IMR-90 (cell line): ENCODE measurements at regions not wholly inside any gene's neighbourhood (a gene's known extent, or its start where the extent isn't known, plus 50 kb on each side); places are given as distances from the start of the nearest gene placed in this dataset.

Source experiments
- ATAC-seq: fragments of 200-7000 bp; cut with Tn5 transposase; 2 replicates; pipeline ENCODE4 v1.9.1; 2020; ENCODE audit warnings: low read depth, mild to moderate bottlenecking, moderate library complexity
- BruUV-seq: library from RNA; stranded (reverse); fragments of 400-500 nt; replicated peaks from 2 replicates; lab custom pipeline; 2021; lab: Mats Ljungman, UMichigan
- CTCF ChIA-PET: fragments of 300-600 bp; formaldehyde crosslinking; extraction: SDS; loops from one replicate; lab custom pipeline; 2021; ENCODE audit warnings: antibody characterized with exemption; lab: Yijun Ruan, JAX
- POLR2A ChIA-PET: fragments of 300-600 bp; sonication (Branson Sonifier 250); formaldehyde crosslinking; loops from one replicate; lab custom pipeline; 2022; ENCODE audit warnings: antibody characterized with exemption; ENCODE audit not compliant: unreplicated experiment; lab: Charles Lee
- DNase-seq: peaks from one replicate; pipeline ENCODE4 v3.0.0; 2013
- H2AFZ ChIP-seq: replicated peaks from 2 replicates; pipeline ENCODE3; 2013; ENCODE audit warnings: low read length, mild to moderate bottlenecking; ENCODE audit not compliant: poor library complexity
- H2AK5ac ChIP-seq: 2 replicates; pipeline ENCODE4 v1.6.1; 2013; ENCODE audit warnings: low read depth, low read length, inconsistent platforms
- H2AK9ac ChIP-seq: replicated peaks from 2 replicates; pipeline ENCODE3; 2013; ENCODE audit warnings: mild to moderate bottlenecking, low read depth, low read length, moderate library complexity; ENCODE audit not compliant: poor library complexity
- H2BK120ac ChIP-seq: 2 replicates; pipeline ENCODE4 v1.6.1; 2013; ENCODE audit warnings: low read depth, low read length, inconsistent platforms
- H2BK15ac ChIP-seq: 3 replicates; pipeline ENCODE4 v1.6.1; 2013; ENCODE audit warnings: low read depth, low read length, inconsistent platforms
- H2BK20ac ChIP-seq: 2 replicates; pipeline ENCODE4 v1.6.1; 2013; ENCODE audit warnings: low read depth, mild to moderate bottlenecking, inconsistent platforms, low read length, moderate library complexity
- H2BK5ac ChIP-seq: 2 replicates; pipeline ENCODE4 v1.6.1; 2013; ENCODE audit warnings: mild to moderate bottlenecking, low read depth, low read length, inconsistent platforms; ENCODE audit not compliant: poor library complexity, severe bottlenecking
- H3K14ac ChIP-seq: replicated peaks from 2 replicates; pipeline ENCODE4 v1.6.1; 2013; ENCODE audit warnings: low read depth, low read length, inconsistent platforms
- H3K18ac ChIP-seq: 2 replicates; pipeline ENCODE4 v1.6.1; 2013; ENCODE audit warnings: low read depth, low read length, control low read depth
- H3K23ac ChIP-seq: 2 replicates; pipeline ENCODE4 v1.6.1; 2013; ENCODE audit warnings: low read depth, low read length, inconsistent platforms
- H3K27ac ChIP-seq: 2 replicates; pipeline ENCODE4 v1.5.1; 2013; ENCODE audit warnings: mild to moderate bottlenecking, control low read depth, low read length; ENCODE audit not compliant: insufficient read depth
- H3K27me3 ChIP-seq: 2 replicates; pipeline ENCODE4 v1.6.1; 2013; ENCODE audit warnings: low read length; ENCODE audit not compliant: control insufficient read depth, insufficient read depth
- H3K36me3 ChIP-seq: 2 replicates; pipeline ENCODE4 v1.6.1; 2013; ENCODE audit warnings: low read length, mixed read lengths; ENCODE audit not compliant: control insufficient read depth, insufficient read depth
- H3K4ac ChIP-seq: 2 replicates; pipeline ENCODE4 v1.6.1; 2013; ENCODE audit warnings: low read depth, low read length, inconsistent platforms
- H3K4me1 ChIP-seq: 2 replicates; pipeline ENCODE4 v1.6.1; 2013; ENCODE audit warnings: low read length, mixed read lengths; ENCODE audit not compliant: control insufficient read depth, insufficient read depth
- H3K4me2 ChIP-seq: 2 replicates; pipeline ENCODE4 v1.6.1; 2013; ENCODE audit warnings: low read depth, mild to moderate bottlenecking, control low read depth, low read length, moderate library complexity
- H3K4me3 ChIP-seq: 2 replicates; pipeline ENCODE4 v1.5.1; 2013; ENCODE audit warnings: low read depth, mild to moderate bottlenecking, control low read depth, low read length, moderate library complexity; ENCODE audit not compliant: insufficient read depth
- H3K56ac ChIP-seq: 2 replicates; pipeline ENCODE4 v1.6.1; 2013; ENCODE audit warnings: low read length, inconsistent platforms; ENCODE audit not compliant: insufficient read depth; ENCODE audit errors: extremely low read depth
- H3K79me1 ChIP-seq, 2 experiments: 2 replicates each; pipeline ENCODE4 v1.6.1; 2013; ENCODE audit warnings: low read length in 2 of 2, inconsistent platforms in 1 of 2, low read depth in 1 of 2
- H3K9ac ChIP-seq: 2 replicates; pipeline ENCODE4 v1.6.1; 2013; ENCODE audit warnings: low read depth, low read length, control low read depth
- H3K9me1 ChIP-seq: 2 replicates; pipeline ENCODE4 v1.6.1; 2013; ENCODE audit warnings: low read length, inconsistent platforms; ENCODE audit not compliant: insufficient read depth
- H3K9me3 ChIP-seq: 2 replicates; pipeline ENCODE4 v1.6.1; 2013; ENCODE audit warnings: low read length; ENCODE audit not compliant: control insufficient read depth, insufficient read depth
- H4K20me1 ChIP-seq: 2 replicates; pipeline ENCODE4 v1.6.1; 2013; ENCODE audit warnings: low read length, inconsistent platforms; ENCODE audit not compliant: insufficient read depth
- H4K5ac ChIP-seq: 2 replicates; pipeline ENCODE4 v1.6.1; 2013; ENCODE audit warnings: mild to moderate bottlenecking, low read depth, low read length, control low read depth
- H4K8ac ChIP-seq, 2 experiments: 2 replicates each; pipeline ENCODE4 v1.6.1; 2013; ENCODE audit warnings: low read depth in 2 of 2, low read length in 2 of 2, control low read depth in 1 of 2, inconsistent platforms in 1 of 2
- H4K91ac ChIP-seq: 2 replicates; pipeline ENCODE4 v1.6.1; 2013; ENCODE audit warnings: low read depth, low read length, inconsistent platforms; ENCODE audit not compliant: insufficient read depth
- BHLHE40 ChIP-seq: fragments of 150-350 bp; IDR thresholded peaks from 2 replicates; pipeline ENCODE4 v1.6.1; 2016; ENCODE audit warnings: mild to moderate bottlenecking, low read depth, low read length
- CEBPB ChIP-seq: IDR thresholded peaks from 2 replicates; pipeline ENCODE4 v1.6.1; 2012; ENCODE audit warnings: low read depth, low read length, improper control_type of control experiment
- CHD1 ChIP-seq: IDR thresholded peaks from 2 replicates; pipeline ENCODE4 v1.6.1; 2012; ENCODE audit warnings: low read depth, low read length, improper control_type of control experiment
- CTCF ChIP-seq: conservative IDR thresholded peaks from 2 replicates; pipeline ENCODE4 v1.5.1; 2012; ENCODE audit warnings: mild to moderate bottlenecking, low read depth, low read length, improper control_type of control experiment
- ELK1 ChIP-seq: fragments of 150-350 bp; IDR thresholded peaks from 2 replicates; pipeline ENCODE4 v1.6.1; 2016; ENCODE audit warnings: low read depth, mild to moderate bottlenecking, low read length, moderate library complexity, borderline replicate concordance
- FOS ChIP-seq: fragments of 150-350 bp; IDR thresholded peaks from 2 replicates; pipeline ENCODE4 v1.6.1; 2016; ENCODE audit warnings: low read depth, low read length
- MAFK ChIP-seq: IDR thresholded peaks from 2 replicates; pipeline ENCODE4 v1.6.1; 2012; ENCODE audit warnings: low read depth, low read length, improper control_type of control experiment
- MAZ ChIP-seq: IDR thresholded peaks from 2 replicates; pipeline ENCODE4 v1.6.1; 2012; ENCODE audit warnings: low read depth, mild to moderate bottlenecking, low read length, improper control_type of control experiment, moderate library complexity, borderline replicate concordance
- MXI1 ChIP-seq: IDR thresholded peaks from 2 replicates; pipeline ENCODE4 v1.6.1; 2012; ENCODE audit warnings: low read depth, mild to moderate bottlenecking, low read length, moderate library complexity, borderline replicate concordance
- NFE2L2 ChIP-seq: fragments of 150-350 bp; IDR thresholded peaks from 2 replicates; pipeline ENCODE4 v1.6.1; 2016; ENCODE audit warnings: low read depth, mild to moderate bottlenecking, low read length
- POLR2A ChIP-seq: IDR thresholded peaks from 2 replicates; pipeline ENCODE4 v1.6.1; 2012; ENCODE audit warnings: mild to moderate bottlenecking, low read depth, low read length
- RAD21 ChIP-seq: IDR thresholded peaks from 2 replicates; pipeline ENCODE4 v1.6.1; 2012; ENCODE audit warnings: low read length, improper control_type of control experiment
- RCOR1 ChIP-seq: IDR thresholded peaks from 2 replicates; pipeline ENCODE4 v1.6.1; 2012; ENCODE audit warnings: mild to moderate bottlenecking, low read length, improper control_type of control experiment; ENCODE audit not compliant: insufficient replicate concordance
- RFX5 ChIP-seq: IDR thresholded peaks from 2 replicates; pipeline ENCODE4 v1.8.0; 2012; ENCODE audit warnings: low read depth, mild to moderate bottlenecking, low read length, moderate library complexity
- SMC3 ChIP-seq: fragments of 150-350 bp; IDR thresholded peaks from 2 replicates; pipeline ENCODE4 v1.6.1; 2016; ENCODE audit warnings: low read depth, mild to moderate bottlenecking, antibody characterized with exemption, low read length, moderate library complexity
- USF2 ChIP-seq: fragments of 150-350 bp; IDR thresholded peaks from 2 replicates; pipeline ENCODE4 v1.6.1; 2017; ENCODE audit warnings: mild to moderate bottlenecking, antibody characterized with exemption, low read length, low read depth
- dilution Hi-C: fragments of 300-500 bp; cut with HindIII; formaldehyde crosslinking; loops from one replicate; pipeline ENCODE4 v1.14.3; 2018; ENCODE audit warnings: low sequenced_read_pairs; ENCODE audit not compliant: unreplicated experiment
- in situ Hi-C: fragments of 300-500 bp; cut with MboI; formaldehyde crosslinking; loops from 3 replicates; pipeline ENCODE4 v1.14.3; 2019; ENCODE audit warnings: low sequenced_read_pairs, inconsistent platforms, mixed read lengths
- intact Hi-C: fragments of 100-400 bp; cut with micrococcal nuclease; formaldehyde crosslinking; loops from 2 replicates; pipeline ENCODE4 v1.10.0; 2022

- Histone ChIP-seq H2AK5ac (no peak overlapping the region), H3K18ac (no peak overlapping the region), H3K14ac (no peak overlapping the region), H3K4ac (no peak overlapping the region), H2BK120ac (no peak overlapping the region), H3K27ac (no peak overlapping the region), H4K5ac (no peak overlapping the region), H3K23ac (no peak overlapping the region), H4K91ac (no peak overlapping the region), H3K4me2 (no peak overlapping the region), H3K9ac (no peak overlapping the region), H2BK15ac (no peak overlapping the region), H4K20me1 (no peaks in the 10 kb centered on the region), H3K56ac (no peak overlapping the region), H2AK9ac (no peak overlapping the region), H3K4me1 (no peaks in the 10 kb centered on the region), H3K4me3 (no peak overlapping the region), H2AFZ (no peak overlapping the region), H3K79me1 (no peaks in the 10 kb centered on the region), H3K9me1 (no peaks in the 10 kb centered on the region), H3K9me3 (no peaks in the 10 kb centered on the region), H2BK5ac (no peak overlapping the region), H3K36me3 (no peaks in the 10 kb centered on the region), H2BK20ac (no peak overlapping the region), H3K27me3 (peaks cover 4% of the 10 kb centered on the region; the same call in 1 of the 2 replicates), H4K8ac (no peak overlapping the region)
- BruUV-seq: no TSS peak
- POLR2A ChIA-PET: no interaction called here
- dilution Hi-C loops: no loop called here
- no peak for TF ChIP-seq NFE2L2
- no peak for TF ChIP-seq ELK1
- TF ChIP-seq FOS: no peak
- no peak for TF ChIP-seq MAZ
- no peak for TF ChIP-seq MAFK
- no peak for TF ChIP-seq POLR2A
- TF ChIP-seq RCOR1: no peak
- TF ChIP-seq BHLHE40: no peak
- TF ChIP-seq SMC3: no peak
- no peak for TF ChIP-seq RFX5
- no peak for TF ChIP-seq CHD1
- TF ChIP-seq CTCF: no peak
- no peak for TF ChIP-seq CEBPB
- no peak for TF ChIP-seq USF2
- TF ChIP-seq MXI1: no peak
- TF ChIP-seq RAD21: no peak
- ATAC-seq (no peak), DNase-seq (no peak)
- intact Hi-C loops: no loop called here
- CTCF ChIA-PET: no interaction called here
- in situ Hi-C loops: no loop called here
Observed at GRCh38 chr5:133715216-133715615, 102.9 kb upstream of the FSTL4 start.
